Spinal cord (tissue), 9 donors: ENCODE measurements at regions not wholly inside any gene's neighbourhood (a gene's known extent, or its start where the extent isn't known, plus 50 kb on each side); places are given as distances from the start of the nearest gene placed in this dataset.
"Not testable (repeated sequence)": the region's sequence is repeated elsewhere in the genome, so short reads cannot be mapped to it uniquely, and the experiment has no call there.

ENCODE experiments used
- DNase-seq, 6 donors: peaks; one replicate each; pipeline versions ENCODE4 v3.0.0 to v3.0.0-alpha.2; 2013 to 2015; ENCODE audit warnings: low spot score in 6 of 6, low read depth in 4 of 6
- H3K27ac ChIP-seq: one replicate; pipeline ENCODE4 v1.5.1; 2013; ENCODE audit warnings: low read depth, low read length, control low read depth
- H3K27me3 ChIP-seq: one replicate; pipeline ENCODE4 v1.6.1; 2013; ENCODE audit warnings: low read length; ENCODE audit not compliant: control insufficient read depth, insufficient read depth
- H3K36me3 ChIP-seq: one replicate; pipeline ENCODE4 v1.6.1; 2013; ENCODE audit warnings: low read length; ENCODE audit not compliant: control insufficient read depth, insufficient read depth
- H3K4me1 ChIP-seq: one replicate; pipeline ENCODE4 v1.6.1; 2013; ENCODE audit warnings: low read length; ENCODE audit not compliant: control insufficient read depth, insufficient read depth
- H3K4me3 ChIP-seq: one replicate; pipeline ENCODE4 v1.5.1; 2013; ENCODE audit warnings: low read depth, low read length, control low read depth
- H3K9me3 ChIP-seq: one replicate; pipeline ENCODE4 v1.6.1; 2013; ENCODE audit warnings: low read length; ENCODE audit not compliant: control insufficient read depth, insufficient read depth
- WGBS: methylation state at CpG from one replicate; pipeline ENCODE4 v1.1.5; 2013; ENCODE audit warnings: missing lambda C conversion rate; ENCODE audit not compliant: insufficient coverage; 5-methylcytosine and 5-hydroxymethylcytosine counted together
- donor health status: healthy.

GRCh38 chr7:109713366-109713765 is 1143.7 kb downstream of the DNAJB9 start:
- DNase-seq, result peak in 1 of 6 donors; percentile 52
- WGBS, result 100% methylated on average over 1 of the region's 1 CpG
- Histone ChIP-seq H3K4me1 (no peaks in the 10 kb centered on the region), H3K4me3 (no peak overlapping the region), H3K36me3 (no peaks in the 10 kb centered on the region), H3K27me3 (no peaks in the 10 kb centered on the region), H3K9me3 (no peaks in the 10 kb centered on the region), H3K27ac (no peak overlapping the region)

- not testable (repeated sequence) for H3K27ac ChIP-seq, DNase-seq, H3K9me3 ChIP-seq, H3K4me3 ChIP-seq, H3K4me1 ChIP-seq, H3K36me3 ChIP-seq, H3K27me3 ChIP-seq
- WGBS, result 93% methylated on average over 6 of the region's 8 CpGs
These were observed 1149.7 kb downstream of the DNAJB9 start for GRCh38 chr7:109719359-109719758.

GRCh38 chr7:109734601-109735000 is 1164.9 kb downstream of the DNAJB9 start:
- H3K9me3 ChIP-seq, result no peaks in the 10 kb centered on the region
- no peaks in the 10 kb centered on the region for H3K36me3 ChIP-seq
- H3K4me1 ChIP-seq, result no peaks in the 10 kb centered on the region
- H3K4me3 ChIP-seq, result no peak overlapping the region
- H3K27me3 ChIP-seq, result no peaks in the 10 kb centered on the region
- no peak for DNase-seq
- no peak overlapping the region for H3K27ac ChIP-seq

- Histone ChIP-seq H3K27me3 (no peaks in the 10 kb centered on the region), H3K4me1 (no peaks in the 10 kb centered on the region), H3K27ac (no peak overlapping the region), H3K9me3 (no peaks in the 10 kb centered on the region), H3K36me3 (no peaks in the 10 kb centered on the region), H3K4me3 (no peak overlapping the region)
- WGBS, result 80% methylated on average over 2 of the region's 5 CpGs
- DNase-seq, result no peak
These were observed 1166.2 kb downstream of the DNAJB9 start for GRCh38 chr7:109735881-109736280.

GRCh38 chr7:109745677-109746410 is 1176.2 kb downstream of the DNAJB9 start:
- H3K27ac ChIP-seq, result no peak overlapping the region
- H3K4me3 ChIP-seq, result no peak overlapping the region
- no peaks in the 10 kb centered on the region for H3K27me3 ChIP-seq
- H3K9me3 ChIP-seq, result no peaks in the 10 kb centered on the region
- WGBS, result no CpG with 5 or more reads among the region's 4 CpGs
- no peaks in the 10 kb centered on the region for H3K36me3 ChIP-seq
- no peak for DNase-seq
- no peaks in the 10 kb centered on the region for H3K4me1 ChIP-seq

GRCh38 chr7:109751241-109751640 is 1181.6 kb downstream of the DNAJB9 start:
- H3K9me3 ChIP-seq, result no peaks in the 10 kb centered on the region
- no CpG with 5 or more reads among the region's 4 CpGs for WGBS
- H3K36me3 ChIP-seq, result no peaks in the 10 kb centered on the region
- no peak overlapping the region for H3K4me3 ChIP-seq
- no peak for DNase-seq
- H3K27me3 ChIP-seq, result no peaks in the 10 kb centered on the region
- no peak overlapping the region for H3K27ac ChIP-seq
- no peaks in the 10 kb centered on the region for H3K4me1 ChIP-seq

- H3K4me1 ChIP-seq, result no peaks in the 10 kb centered on the region
- 86% methylated on average over 2 of the region's 4 CpGs for WGBS
- no peaks in the 10 kb centered on the region for H3K27me3 ChIP-seq
- H3K4me3 ChIP-seq, result no peak overlapping the region
- H3K36me3 ChIP-seq, result no peaks in the 10 kb centered on the region
- H3K9me3 ChIP-seq, result no peaks in the 10 kb centered on the region
- no peak overlapping the region for H3K27ac ChIP-seq
- DNase-seq, result no peak
These were observed 1182.4 kb downstream of the DNAJB9 start for GRCh38 chr7:109752068-109752467.

GRCh38 chr7:109757713-109758112 is 1188.0 kb downstream of the DNAJB9 start:
- Histone ChIP-seq H3K27me3 (no peaks in the 10 kb centered on the region), H3K4me1 (no peaks in the 10 kb centered on the region), H3K27ac (no peak overlapping the region), H3K4me3 (no peak overlapping the region), H3K36me3 (no peaks in the 10 kb centered on the region), H3K9me3 (no peaks in the 10 kb centered on the region)
- WGBS, result no CpG with 5 or more reads among the region's 1 CpG
- DNase-seq, result no peak

GRCh38 chr7:109763611-109764010 is 1193.9 kb downstream of the DNAJB9 start:
- H3K36me3 ChIP-seq, result no peaks in the 10 kb centered on the region
- H3K27me3 ChIP-seq, result no peaks in the 10 kb centered on the region
- H3K4me1 ChIP-seq, result no peaks in the 10 kb centered on the region
- WGBS, result 73% methylated on average over 2 of the region's 3 CpGs
- H3K4me3 ChIP-seq, result no peak overlapping the region
- no peak overlapping the region for H3K27ac ChIP-seq
- peak in 2 of 6 donors; percentile 1 to 3 for DNase-seq
- no peaks in the 10 kb centered on the region for H3K9me3 ChIP-seq

- Histone ChIP-seq H3K36me3 (no peaks in the 10 kb centered on the region), H3K9me3 (peaks cover 3% of the 10 kb centered on the region), H3K27me3 (no peaks in the 10 kb centered on the region), H3K4me1 (no peaks in the 10 kb centered on the region), H3K27ac (no peak overlapping the region), H3K4me3 (no peak overlapping the region)
- WGBS, result 100% methylated on average over 2 of the region's 3 CpGs
- DNase-seq, result no peak
These were observed 1202.5 kb downstream of the DNAJB9 start for GRCh38 chr7:109772161-109772560.
